SK-N-SH treated with all-trans-retinoic acid at 6 μM for 48 hours (cell line): ENCODE measurements at regions not wholly inside any gene's neighbourhood (a gene's known extent, or its start where the extent isn't known, plus 50 kb on each side); places are given as distances from the start of the nearest gene placed in this dataset.

Source experiments
- ATAC-seq: fragments of 200-7000 bp; cut with Tn5 transposase; 3 replicates; pipeline ENCODE4 v1.9.1; 2020; ENCODE audit warnings: mild to moderate bottlenecking, moderate library complexity
- CREB5 ChIP-seq: fragments of 250-450 bp; sonication (Bioruptor Pico); IDR thresholded peaks from 2 replicates; pipeline ENCODE4 v1.5.1; 2020; ENCODE audit warnings: low read depth, mild to moderate bottlenecking, moderate library complexity
- CSDC2 ChIP-seq: fragments of 250-450 bp; sonication (Bioruptor Pico); IDR thresholded peaks from 2 replicates; pipeline ENCODE4 v1.5.0; 2020; ENCODE audit warnings: mild to moderate bottlenecking, moderate library complexity
- CSRNP3 ChIP-seq: fragments of 250-450 bp; sonication (Bioruptor Pico); IDR thresholded peaks from 2 replicates; pipeline ENCODE4 v1.5.1; 2021; ENCODE audit warnings: mild to moderate bottlenecking, moderate library complexity
- ESRRG ChIP-seq: fragments of 250-450 bp; sonication (Bioruptor Pico); IDR thresholded peaks from 2 replicates; pipeline ENCODE4 v1.6.1; 2021; ENCODE audit warnings: mild to moderate bottlenecking
- GLIS3 ChIP-seq: fragments of 250-450 bp; sonication (Bioruptor Pico); IDR thresholded peaks from 2 replicates; pipeline ENCODE4 v1.5.0; 2020; ENCODE audit warnings: mild to moderate bottlenecking, moderate library complexity
- OSR1 ChIP-seq: fragments of 250-450 bp; sonication (Bioruptor Pico); IDR thresholded peaks from 2 replicates; pipeline ENCODE4 v1.8.0; 2022; ENCODE audit warnings: moderate library complexity, mild to moderate bottlenecking, inconsistent platforms
- PATZ1 ChIP-seq: fragments of 250-450 bp; sonication (Bioruptor Pico); IDR thresholded peaks from 2 replicates; pipeline ENCODE4 v1.8.0; 2020; ENCODE audit warnings: mild to moderate bottlenecking, moderate library complexity, borderline replicate concordance
- POU6F1 ChIP-seq: fragments of 250-450 bp; sonication (Bioruptor Pico); IDR thresholded peaks from 2 replicates; pipeline ENCODE4 v1.8.0; 2021; ENCODE audit warnings: low read depth, mild to moderate bottlenecking, moderate library complexity, borderline replicate concordance
- RARB ChIP-seq: fragments of 250-450 bp; sonication (Bioruptor Pico); IDR thresholded peaks from 2 replicates; pipeline ENCODE4 v1.8.0; 2021; ENCODE audit warnings: mild to moderate bottlenecking, moderate library complexity
- SNAI2 ChIP-seq: fragments of 250-450 bp; sonication (Bioruptor Pico); IDR thresholded peaks from 2 replicates; pipeline ENCODE4 v1.5.0; 2020; ENCODE audit warnings: mild to moderate bottlenecking, moderate library complexity
- TCF4 ChIP-seq: fragments of 250-450 bp; sonication (Bioruptor Pico); IDR thresholded peaks from 2 replicates; pipeline ENCODE4 v1.8.0; 2021; ENCODE audit warnings: mild to moderate bottlenecking, moderate library complexity, borderline replicate concordance
- TOX ChIP-seq: fragments of 250-450 bp; sonication (Bioruptor Pico); IDR thresholded peaks from 2 replicates; pipeline ENCODE4 v1.8.0; 2021; ENCODE audit warnings: mild to moderate bottlenecking, moderate library complexity, borderline replicate concordance
- TSHZ2 ChIP-seq: fragments of 250-450 bp; sonication (Bioruptor Pico); IDR thresholded peaks from 2 replicates; pipeline ENCODE4 v1.5.0; 2020; ENCODE audit warnings: mild to moderate bottlenecking, moderate library complexity
- ZC3H10 ChIP-seq: fragments of 250-450 bp; sonication (Bioruptor Pico); IDR thresholded peaks from 2 replicates; pipeline ENCODE4 v1.5.1; 2021; ENCODE audit warnings: mild to moderate bottlenecking, moderate library complexity
- ZFP3 ChIP-seq: fragments of 250-450 bp; sonication (Bioruptor Pico); IDR thresholded peaks from 2 replicates; pipeline ENCODE4 v1.5.0; 2020; ENCODE audit warnings: mild to moderate bottlenecking, moderate library complexity
- ZFP30 ChIP-seq: fragments of 450-650 bp; formaldehyde crosslinking; IDR thresholded peaks from 2 replicates; pipeline ENCODE4 v1.5.0; 2022; ENCODE audit warnings: mild to moderate bottlenecking, moderate library complexity
- ZNF565 ChIP-seq: fragments of 450-650 bp; formaldehyde crosslinking; conservative IDR thresholded peaks from 2 replicates; pipeline ENCODE4 v1.5.0; 2020; ENCODE audit warnings: low read depth, mild to moderate bottlenecking, moderate library complexity
- ZNF70 ChIP-seq: fragments of 450-650 bp; formaldehyde crosslinking; IDR thresholded peaks from 2 replicates; pipeline ENCODE4 v1.5.0; 2020; ENCODE audit warnings: mild to moderate bottlenecking, moderate library complexity
- ZNF8 ChIP-seq: fragments of 450-650 bp; formaldehyde crosslinking; IDR thresholded peaks from 2 replicates; pipeline ENCODE4 v1.5.0; 2020; ENCODE audit warnings: mild to moderate bottlenecking, moderate library complexity

- no peak for ATAC-seq
These were observed 190.3 kb upstream of the CDKN3 start for GRCh38 chr14:54206516-54206915.

GRCh38 chr14:54207075-54207474 is 189.7 kb upstream of the CDKN3 start:
- no peak for ATAC-seq
- no peak for TF ChIP-seq CREB5 (CRISPR knock-in tag)
- TF ChIP-seq ZNF565 (CRISPR knock-in tag): no peak
- TF ChIP-seq CSDC2 (CRISPR knock-in tag): no peak
- no peak for TF ChIP-seq PATZ1 (CRISPR knock-in tag)
- no peak for TF ChIP-seq CSRNP3 (CRISPR knock-in tag)
- TF ChIP-seq TCF4 (CRISPR knock-in tag): no peak
- no peak for TF ChIP-seq ZNF70 (CRISPR knock-in tag)
- no peak for TF ChIP-seq OSR1 (CRISPR knock-in tag)
- TF ChIP-seq RARB (CRISPR knock-in tag): no peak
- no peak for TF ChIP-seq SNAI2 (CRISPR knock-in tag)
- no peak for TF ChIP-seq TSHZ2
- no peak for TF ChIP-seq ZC3H10 (CRISPR knock-in tag)
- no peak for TF ChIP-seq ESRRG (CRISPR knock-in tag)
- no peak for TF ChIP-seq TOX
- TF ChIP-seq ZFP30: no peak
- TF ChIP-seq ZNF8 (CRISPR knock-in tag): no peak
- TF ChIP-seq ZFP3 (CRISPR knock-in tag): no peak
- no peak for TF ChIP-seq POU6F1

More at GRCh38 chr14:54206516-54206915, 190.3 kb upstream of the CDKN3 start:
- no peak for TF ChIP-seq ZC3H10 (CRISPR knock-in tag)

GRCh38 chr14:54207476-54208462 is 189.0 kb upstream of the CDKN3 start:
- ATAC-seq: no peak
- no peak for TF ChIP-seq TOX
- TF ChIP-seq POU6F1: no peak
- no peak for TF ChIP-seq OSR1 (CRISPR knock-in tag)
- no peak for TF ChIP-seq ESRRG (CRISPR knock-in tag)
- TF ChIP-seq CREB5 (CRISPR knock-in tag): no peak
- no peak for TF ChIP-seq GLIS3 (CRISPR knock-in tag)
- no peak for TF ChIP-seq RARB (CRISPR knock-in tag)
- TF ChIP-seq, all 23 proteins: peak for 0
